HG03558 (cell line): ENCODE measurements at regions not wholly inside any gene's neighbourhood (a gene's known extent, or its start where the extent isn't known, plus 50 kb on each side); places are given as distances from the start of the nearest gene placed in this dataset.

ENCODE experiments used
- ATAC-seq: cut with Tn5 transposase; IDR thresholded peaks from one replicate; pipeline ENCODE4 v1.9.1; 2021; ENCODE audit warnings: moderate number of reproducible peaks; ENCODE audit not compliant: unreplicated experiment; ENCODE audit errors: extremely low read depth

- ATAC-seq: no peak
Measured at GRCh38 chr1:214816603-214817002, 213.6 kb downstream of the CENPF start.

- no peak for ATAC-seq
Measured at GRCh38 chr1:214823311-214824117, 220.5 kb downstream of the CENPF start.

- no peak for ATAC-seq
Measured at GRCh38 chr1:214824763-214825162, 221.8 kb downstream of the CENPF start.

- no peak for ATAC-seq
Measured at GRCh38 chr1:214826619-214827018, 223.6 kb downstream of the CENPF start.

- no peak for ATAC-seq
Measured at GRCh38 chr1:214827883-214828282, 224.9 kb downstream of the CENPF start.

- no peak for ATAC-seq
Measured at GRCh38 chr1:214830941-214831340, 227.9 kb downstream of the CENPF start.

- no peak for ATAC-seq
Measured at GRCh38 chr1:214831956-214832355, 229.0 kb downstream of the CENPF start.

- ATAC-seq: no peak
Measured at GRCh38 chr1:214833178-214833756, 230.3 kb downstream of the CENPF start.

GRCh38 chr1:214837376-214837775 is 234.4 kb downstream of the CENPF start:
- ATAC-seq: no peak

GRCh38 chr1:214838351-214838750 is 235.4 kb downstream of the CENPF start:
- ATAC-seq: no peak

GRCh38 chr1:214840356-214840755 is 237.4 kb downstream of the CENPF start:
- ATAC-seq: no peak

GRCh38 chr1:214842856-214843255 is 239.7 kb upstream of the KCNK2 start:
- no peak for ATAC-seq

- ATAC-seq: no peak
Measured at GRCh38 chr1:214843281-214843680, 239.3 kb upstream of the KCNK2 start.

GRCh38 chr1:214844319-214844718 is 238.2 kb upstream of the KCNK2 start:
- no peak for ATAC-seq

GRCh38 chr1:214846276-214846675 is 236.3 kb upstream of the KCNK2 start:
- no peak for ATAC-seq

- ATAC-seq: no peak
Measured at GRCh38 chr1:214847071-214847810, 235.3 kb upstream of the KCNK2 start.

- ATAC-seq: no peak
Measured at GRCh38 chr1:214848101-214848500, 234.4 kb upstream of the KCNK2 start.

- ATAC-seq: no peak
Measured at GRCh38 chr1:214850432-214851050, 232.0 kb upstream of the KCNK2 start.

- ATAC-seq: no peak
Measured at GRCh38 chr1:214853340-214853739, 229.2 kb upstream of the KCNK2 start.

GRCh38 chr1:214854126-214854875 is 228.2 kb upstream of the KCNK2 start:
- no peak for ATAC-seq
